IMR-90 (cell line): ENCODE measurements at regions not wholly inside any gene's neighbourhood (a gene's known extent, or its start where the extent isn't known, plus 50 kb on each side); places are given as distances from the start of the nearest gene placed in this dataset.

ENCODE experiments used
- ATAC-seq: fragments of 200-7000 bp; cut with Tn5 transposase; 2 replicates; pipeline ENCODE4 v1.9.1; 2020; ENCODE audit warnings: low read depth, mild to moderate bottlenecking, moderate library complexity
- BruUV-seq: library from RNA; stranded (reverse); fragments of 400-500 nt; replicated peaks from 2 replicates; lab custom pipeline; 2021; lab: Mats Ljungman, UMichigan
- CTCF ChIA-PET: fragments of 300-600 bp; formaldehyde crosslinking; extraction: SDS; loops from one replicate; lab custom pipeline; 2021; ENCODE audit warnings: antibody characterized with exemption; lab: Yijun Ruan, JAX
- POLR2A ChIA-PET: fragments of 300-600 bp; sonication (Branson Sonifier 250); formaldehyde crosslinking; loops from one replicate; lab custom pipeline; 2022; ENCODE audit warnings: antibody characterized with exemption; ENCODE audit not compliant: unreplicated experiment; lab: Charles Lee
- DNase-seq: peaks from one replicate; pipeline ENCODE4 v3.0.0; 2013
- H2AFZ ChIP-seq: replicated peaks from 2 replicates; pipeline ENCODE3; 2013; ENCODE audit warnings: low read length, mild to moderate bottlenecking; ENCODE audit not compliant: poor library complexity
- H2AK5ac ChIP-seq: 2 replicates; pipeline ENCODE4 v1.6.1; 2013; ENCODE audit warnings: low read depth, low read length, inconsistent platforms
- H2AK9ac ChIP-seq: replicated peaks from 2 replicates; pipeline ENCODE3; 2013; ENCODE audit warnings: mild to moderate bottlenecking, low read depth, low read length, moderate library complexity; ENCODE audit not compliant: poor library complexity
- H2BK120ac ChIP-seq: 2 replicates; pipeline ENCODE4 v1.6.1; 2013; ENCODE audit warnings: low read depth, low read length, inconsistent platforms
- H2BK15ac ChIP-seq: 3 replicates; pipeline ENCODE4 v1.6.1; 2013; ENCODE audit warnings: low read depth, low read length, inconsistent platforms
- H2BK20ac ChIP-seq: 2 replicates; pipeline ENCODE4 v1.6.1; 2013; ENCODE audit warnings: low read depth, mild to moderate bottlenecking, inconsistent platforms, low read length, moderate library complexity
- H2BK5ac ChIP-seq: 2 replicates; pipeline ENCODE4 v1.6.1; 2013; ENCODE audit warnings: mild to moderate bottlenecking, low read depth, low read length, inconsistent platforms; ENCODE audit not compliant: poor library complexity, severe bottlenecking
- H3K14ac ChIP-seq: replicated peaks from 2 replicates; pipeline ENCODE4 v1.6.1; 2013; ENCODE audit warnings: low read depth, low read length, inconsistent platforms
- H3K18ac ChIP-seq: 2 replicates; pipeline ENCODE4 v1.6.1; 2013; ENCODE audit warnings: low read depth, low read length, control low read depth
- H3K23ac ChIP-seq: 2 replicates; pipeline ENCODE4 v1.6.1; 2013; ENCODE audit warnings: low read depth, low read length, inconsistent platforms
- H3K27ac ChIP-seq: 2 replicates; pipeline ENCODE4 v1.5.1; 2013; ENCODE audit warnings: mild to moderate bottlenecking, control low read depth, low read length; ENCODE audit not compliant: insufficient read depth
- H3K27me3 ChIP-seq: 2 replicates; pipeline ENCODE4 v1.6.1; 2013; ENCODE audit warnings: low read length; ENCODE audit not compliant: control insufficient read depth, insufficient read depth
- H3K36me3 ChIP-seq: 2 replicates; pipeline ENCODE4 v1.6.1; 2013; ENCODE audit warnings: low read length, mixed read lengths; ENCODE audit not compliant: control insufficient read depth, insufficient read depth
- H3K4ac ChIP-seq: 2 replicates; pipeline ENCODE4 v1.6.1; 2013; ENCODE audit warnings: low read depth, low read length, inconsistent platforms
- H3K4me1 ChIP-seq: 2 replicates; pipeline ENCODE4 v1.6.1; 2013; ENCODE audit warnings: low read length, mixed read lengths; ENCODE audit not compliant: control insufficient read depth, insufficient read depth
- H3K4me2 ChIP-seq: 2 replicates; pipeline ENCODE4 v1.6.1; 2013; ENCODE audit warnings: low read depth, mild to moderate bottlenecking, control low read depth, low read length, moderate library complexity
- H3K4me3 ChIP-seq: 2 replicates; pipeline ENCODE4 v1.5.1; 2013; ENCODE audit warnings: low read depth, mild to moderate bottlenecking, control low read depth, low read length, moderate library complexity; ENCODE audit not compliant: insufficient read depth
- H3K56ac ChIP-seq: 2 replicates; pipeline ENCODE4 v1.6.1; 2013; ENCODE audit warnings: low read length, inconsistent platforms; ENCODE audit not compliant: insufficient read depth; ENCODE audit errors: extremely low read depth
- H3K79me1 ChIP-seq, 2 experiments: 2 replicates each; pipeline ENCODE4 v1.6.1; 2013; ENCODE audit warnings: low read length in 2 of 2, inconsistent platforms in 1 of 2, low read depth in 1 of 2
- H3K9ac ChIP-seq: 2 replicates; pipeline ENCODE4 v1.6.1; 2013; ENCODE audit warnings: low read depth, low read length, control low read depth
- H3K9me1 ChIP-seq: 2 replicates; pipeline ENCODE4 v1.6.1; 2013; ENCODE audit warnings: low read length, inconsistent platforms; ENCODE audit not compliant: insufficient read depth
- H3K9me3 ChIP-seq: 2 replicates; pipeline ENCODE4 v1.6.1; 2013; ENCODE audit warnings: low read length; ENCODE audit not compliant: control insufficient read depth, insufficient read depth
- H4K20me1 ChIP-seq: 2 replicates; pipeline ENCODE4 v1.6.1; 2013; ENCODE audit warnings: low read length, inconsistent platforms; ENCODE audit not compliant: insufficient read depth
- H4K5ac ChIP-seq: 2 replicates; pipeline ENCODE4 v1.6.1; 2013; ENCODE audit warnings: mild to moderate bottlenecking, low read depth, low read length, control low read depth
- H4K8ac ChIP-seq, 2 experiments: 2 replicates each; pipeline ENCODE4 v1.6.1; 2013; ENCODE audit warnings: low read depth in 2 of 2, low read length in 2 of 2, control low read depth in 1 of 2, inconsistent platforms in 1 of 2
- H4K91ac ChIP-seq: 2 replicates; pipeline ENCODE4 v1.6.1; 2013; ENCODE audit warnings: low read depth, low read length, inconsistent platforms; ENCODE audit not compliant: insufficient read depth
- BHLHE40 ChIP-seq: fragments of 150-350 bp; IDR thresholded peaks from 2 replicates; pipeline ENCODE4 v1.6.1; 2016; ENCODE audit warnings: mild to moderate bottlenecking, low read depth, low read length
- CEBPB ChIP-seq: IDR thresholded peaks from 2 replicates; pipeline ENCODE4 v1.6.1; 2012; ENCODE audit warnings: low read depth, low read length, improper control_type of control experiment
- CHD1 ChIP-seq: IDR thresholded peaks from 2 replicates; pipeline ENCODE4 v1.6.1; 2012; ENCODE audit warnings: low read depth, low read length, improper control_type of control experiment
- CTCF ChIP-seq: conservative IDR thresholded peaks from 2 replicates; pipeline ENCODE4 v1.5.1; 2012; ENCODE audit warnings: mild to moderate bottlenecking, low read depth, low read length, improper control_type of control experiment
- ELK1 ChIP-seq: fragments of 150-350 bp; IDR thresholded peaks from 2 replicates; pipeline ENCODE4 v1.6.1; 2016; ENCODE audit warnings: low read depth, mild to moderate bottlenecking, low read length, moderate library complexity, borderline replicate concordance
- FOS ChIP-seq: fragments of 150-350 bp; IDR thresholded peaks from 2 replicates; pipeline ENCODE4 v1.6.1; 2016; ENCODE audit warnings: low read depth, low read length
- MAFK ChIP-seq: IDR thresholded peaks from 2 replicates; pipeline ENCODE4 v1.6.1; 2012; ENCODE audit warnings: low read depth, low read length, improper control_type of control experiment
- MAZ ChIP-seq: IDR thresholded peaks from 2 replicates; pipeline ENCODE4 v1.6.1; 2012; ENCODE audit warnings: low read depth, mild to moderate bottlenecking, low read length, improper control_type of control experiment, moderate library complexity, borderline replicate concordance
- MXI1 ChIP-seq: IDR thresholded peaks from 2 replicates; pipeline ENCODE4 v1.6.1; 2012; ENCODE audit warnings: low read depth, mild to moderate bottlenecking, low read length, moderate library complexity, borderline replicate concordance
- NFE2L2 ChIP-seq: fragments of 150-350 bp; IDR thresholded peaks from 2 replicates; pipeline ENCODE4 v1.6.1; 2016; ENCODE audit warnings: low read depth, mild to moderate bottlenecking, low read length
- POLR2A ChIP-seq: IDR thresholded peaks from 2 replicates; pipeline ENCODE4 v1.6.1; 2012; ENCODE audit warnings: mild to moderate bottlenecking, low read depth, low read length
- RAD21 ChIP-seq: IDR thresholded peaks from 2 replicates; pipeline ENCODE4 v1.6.1; 2012; ENCODE audit warnings: low read length, improper control_type of control experiment
- RCOR1 ChIP-seq: IDR thresholded peaks from 2 replicates; pipeline ENCODE4 v1.6.1; 2012; ENCODE audit warnings: mild to moderate bottlenecking, low read length, improper control_type of control experiment; ENCODE audit not compliant: insufficient replicate concordance
- RFX5 ChIP-seq: IDR thresholded peaks from 2 replicates; pipeline ENCODE4 v1.8.0; 2012; ENCODE audit warnings: low read depth, mild to moderate bottlenecking, low read length, moderate library complexity
- SMC3 ChIP-seq: fragments of 150-350 bp; IDR thresholded peaks from 2 replicates; pipeline ENCODE4 v1.6.1; 2016; ENCODE audit warnings: low read depth, mild to moderate bottlenecking, antibody characterized with exemption, low read length, moderate library complexity
- USF2 ChIP-seq: fragments of 150-350 bp; IDR thresholded peaks from 2 replicates; pipeline ENCODE4 v1.6.1; 2017; ENCODE audit warnings: mild to moderate bottlenecking, antibody characterized with exemption, low read length, low read depth
- WGBS, 2 experiments: methylation state at CpG; one replicate each; pipeline versions ENCODE4 v1.1.5 to v1.1.7; 2013; ENCODE audit warnings: missing lambda C conversion rate in 2 of 2; ENCODE audit not compliant: insufficient read length in 1 of 2; ENCODE audit errors: extremely low coverage in 2 of 2; 5-methylcytosine and 5-hydroxymethylcytosine counted together
- dilution Hi-C: fragments of 300-500 bp; cut with HindIII; formaldehyde crosslinking; loops from one replicate; pipeline ENCODE4 v1.14.3; 2018; ENCODE audit warnings: low sequenced_read_pairs; ENCODE audit not compliant: unreplicated experiment
- in situ Hi-C: fragments of 300-500 bp; cut with MboI; formaldehyde crosslinking; loops from 3 replicates; pipeline ENCODE4 v1.14.3; 2019; ENCODE audit warnings: low sequenced_read_pairs, inconsistent platforms, mixed read lengths
- intact Hi-C: fragments of 100-400 bp; cut with micrococcal nuclease; formaldehyde crosslinking; loops from 2 replicates; pipeline ENCODE4 v1.10.0; 2022

- BruUV-seq: no TSS peak
- H3K4me3 ChIP-seq: no peak overlapping the region
- CTCF ChIA-PET: no interaction called here
Observed at GRCh38 chr7:8382004-8382730, 51.2 kb upstream of the NXPH1 start.

More at GRCh38 chr7:8382004-8382730, 51.2 kb upstream of the NXPH1 start:
- no peak overlapping the region for H3K23ac ChIP-seq
- no peak overlapping the region for H2BK120ac ChIP-seq
- H3K56ac ChIP-seq: no peak overlapping the region
- H4K91ac ChIP-seq: no peak overlapping the region
- H3K27ac ChIP-seq: no peak overlapping the region
- TF ChIP-seq CTCF (no peak), NFE2L2 (no peak), POLR2A (no peak), RFX5 (no peak), MAZ (no peak), BHLHE40 (no peak), CEBPB (no peak), RCOR1 (no peak), CHD1 (no peak), MAFK (no peak), MXI1 (no peak), RAD21 (no peak), ELK1 (no peak), SMC3 (no peak), USF2 (no peak), FOS (no peak)
- no CpG with 5 or more reads among the region's 4 CpGs for WGBS, 2 experiments
- H2AK5ac ChIP-seq: no peak overlapping the region
- no peak overlapping the region for H4K8ac ChIP-seq
- no peak overlapping the region for H3K4ac ChIP-seq
- H2AFZ ChIP-seq: no peak overlapping the region
- no peaks in the 10 kb centered on the region for H3K4me1 ChIP-seq
- ATAC-seq: no peak
- H3K9me3 ChIP-seq: peaks cover 8% of the 10 kb centered on the region
- intact Hi-C loops: no loop called here
- DNase-seq: no peak
- POLR2A ChIA-PET: no interaction called here
- no peak overlapping the region for H3K4me2 ChIP-seq
- no peak overlapping the region for H3K9ac ChIP-seq
- H2BK5ac ChIP-seq: no peak overlapping the region
- no peak overlapping the region for H2BK15ac ChIP-seq
- no peaks in the 10 kb centered on the region for H3K36me3 ChIP-seq
- H4K20me1 ChIP-seq: no peaks in the 10 kb centered on the region
- H4K5ac ChIP-seq: no peak overlapping the region
- H2BK20ac ChIP-seq: no peak overlapping the region
- H3K14ac ChIP-seq: no peak overlapping the region
- no peak overlapping the region for H2AK9ac ChIP-seq
- H3K9me1 ChIP-seq: no peaks in the 10 kb centered on the region
- H3K18ac ChIP-seq: no peak overlapping the region
- dilution Hi-C loops: no loop called here
- H3K27me3 ChIP-seq: no peaks in the 10 kb centered on the region
- no peaks in the 10 kb centered on the region for H3K79me1 ChIP-seq
- in situ Hi-C loops: no loop called here
